Right atrium auricular region (tissue), 2 donors: ENCODE measurements at regions not wholly inside any gene's neighbourhood (a gene's known extent, or its start where the extent isn't known, plus 50 kb on each side); places are given as distances from the start of the nearest gene placed in this dataset.

Experiments used
- DNase-seq: peaks from one replicate; pipeline ENCODE4 v3.0.0-alpha.2; 2019; ENCODE audit warnings: low spot score
- H3K27ac ChIP-seq, 2 donors: fragments of 200-600 bp; sonication (generic); 1 replicate in 1 of 2; 2 replicates in 1 of 2; pipeline ENCODE4 v1.5.1; 2016 to 2019
- H3K27me3 ChIP-seq, 2 donors: fragments of 200-600 bp; sonication (generic); one replicate each; pipeline versions ENCODE4 v1.5.1 to v1.6.0; 2017 to 2019
- H3K36me3 ChIP-seq: fragments of 200-600 bp; sonication (generic); one replicate; pipeline ENCODE4 v1.5.1; 2016
- H3K4me1 ChIP-seq, 2 donors: fragments of 200-600 bp; sonication (generic); one replicate each; pipeline versions ENCODE4 v1.5.1 to v1.6.0; 2017 to 2019
- H3K4me3 ChIP-seq, 2 donors: fragments of 200-600 bp; sonication (generic); 1 replicate in 1 of 2; 2 replicates in 1 of 2; pipeline ENCODE4 v1.5.1; 2017 to 2019; ENCODE audit warnings: mild to moderate bottlenecking in 1 of 2, moderate library complexity in 1 of 2
- H3K9me3 ChIP-seq, 2 donors: fragments of 200-600 bp; sonication (generic); one replicate each; pipeline ENCODE4 v1.5.1; 2019
- CTCF ChIP-seq, 2 donors: fragments of 200-600 bp; sonication (generic); IDR thresholded peaks; one replicate each; pipeline ENCODE4 v1.5.1; 2019; ENCODE audit warnings: antibody characterized with exemption in 2 of 2

DNA sequence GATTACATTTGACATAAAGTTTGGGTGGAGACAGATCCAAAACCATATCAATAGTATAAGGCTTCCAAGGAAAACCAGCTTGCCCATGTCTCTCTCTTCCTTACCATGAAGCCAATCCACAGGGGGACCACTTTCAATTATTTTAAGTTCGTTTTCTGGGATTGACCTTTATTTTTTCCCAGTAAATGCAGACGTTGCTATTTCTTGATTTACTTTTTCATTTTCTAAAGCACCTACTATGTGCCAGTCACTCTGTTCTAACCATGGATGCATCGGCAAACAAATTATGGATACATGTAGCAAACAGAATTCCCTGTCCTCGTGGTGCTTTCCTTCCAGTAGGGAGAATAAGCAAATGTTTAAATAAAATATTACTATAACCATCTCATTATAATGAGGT lies 65.8 kb upstream of the KCNA1 start:
- no peaks in the 10 kb centered on the region for H3K9me3 ChIP-seq
- no peak for DNase-seq
- no peaks in the 10 kb centered on the region for H3K4me1 ChIP-seq
- H3K36me3 ChIP-seq = no peaks in the 10 kb centered on the region
- H3K27ac ChIP-seq = no peak overlapping the region
- no peaks in the 10 kb centered on the region for H3K27me3 ChIP-seq
- TF ChIP-seq CTCF (IDR thresholded peaks at IDR 0.05) = no peak
- H3K4me3 ChIP-seq = no peak overlapping the region

DNA sequence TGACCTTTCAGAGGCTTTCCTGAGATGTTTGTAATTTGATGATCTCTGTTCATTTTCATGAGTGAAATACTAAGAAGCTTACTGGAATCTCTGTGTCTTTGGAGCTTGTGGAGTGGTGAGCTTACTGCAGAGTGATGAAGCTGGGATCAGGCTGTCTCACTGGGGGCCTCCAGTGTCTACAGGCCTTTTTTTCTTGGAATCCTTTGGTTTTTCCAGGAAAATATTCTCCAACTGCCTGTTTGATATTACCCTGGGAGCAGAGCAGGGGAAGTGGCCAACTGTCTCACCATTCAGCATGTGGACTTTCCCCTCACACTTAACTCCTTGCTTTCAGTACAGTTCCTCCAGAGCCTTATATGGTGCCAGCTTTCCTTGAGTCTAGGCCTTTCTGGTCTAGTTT lies 62.0 kb upstream of the KCNA1 start:
- no peak for DNase-seq
- Histone ChIP-seq H3K4me3 (no peak overlapping the region), H3K27me3 (no peaks in the 10 kb centered on the region), H3K36me3 (no peaks in the 10 kb centered on the region), H3K27ac (no peak overlapping the region), H3K9me3 (no peaks in the 10 kb centered on the region), H3K4me1 (no peaks in the 10 kb centered on the region)
- TF ChIP-seq CTCF (IDR thresholded peaks at IDR 0.05) = no peak

DNA sequence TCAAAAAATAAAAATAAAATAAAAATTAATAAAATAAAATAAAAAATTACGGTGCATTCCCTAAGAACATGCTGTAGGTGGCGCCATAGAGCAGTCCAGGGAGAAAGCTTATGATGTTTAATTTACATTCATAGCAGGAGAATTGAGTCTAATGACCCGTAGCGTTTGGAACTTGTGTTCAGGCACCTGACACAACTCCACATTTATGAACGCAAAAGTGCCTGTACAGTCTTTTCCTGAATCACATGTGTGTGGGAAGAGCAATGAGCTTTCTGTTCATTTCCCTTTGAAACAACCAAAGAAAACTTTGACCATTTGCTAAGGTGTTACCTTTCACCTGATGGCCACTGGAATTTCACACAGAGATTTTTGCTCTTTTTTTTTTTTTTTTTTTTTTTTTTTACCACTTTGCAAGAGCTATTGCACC lies 60.6 kb upstream of the KCNA1 start:
- Histone ChIP-seq H3K27ac (no peak overlapping the region), H3K4me1 (no peaks in the 10 kb centered on the region), H3K36me3 (no peaks in the 10 kb centered on the region), H3K9me3 (no peaks in the 10 kb centered on the region), H3K4me3 (no peak overlapping the region), H3K27me3 (no peaks in the 10 kb centered on the region)
- TF ChIP-seq CTCF (IDR thresholded peaks at IDR 0.05) = peak; percentile 83 to 91
- no peak for DNase-seq

DNA sequence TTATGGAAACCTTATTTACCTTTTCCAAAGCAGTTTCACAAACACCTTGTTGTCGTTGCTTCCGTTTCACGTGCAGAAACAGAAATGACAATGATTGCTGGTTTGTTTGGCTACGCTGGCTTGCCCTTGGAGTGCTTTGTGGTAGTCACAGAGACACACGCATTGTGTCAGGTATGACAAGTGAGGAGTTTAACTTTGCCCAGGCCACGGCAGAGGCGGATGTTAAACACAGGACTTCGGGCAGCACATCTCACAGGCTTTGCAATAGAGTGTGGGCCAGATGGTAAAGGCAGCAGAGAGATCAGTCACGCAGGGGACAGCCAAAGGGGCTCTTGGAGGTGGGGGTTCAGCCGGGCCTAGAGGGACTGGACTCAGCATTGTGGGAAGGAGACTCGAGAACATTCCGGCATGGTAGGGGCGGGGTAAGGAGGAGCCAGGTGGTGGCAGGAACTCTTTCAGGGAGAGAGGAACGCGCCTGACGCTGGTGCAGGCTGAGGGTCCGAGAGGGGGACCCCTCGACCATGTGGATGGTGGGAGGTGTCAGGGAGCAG lies 59.8 kb upstream of the KCNA1 start:
- Histone ChIP-seq H3K27ac (no peak overlapping the region), H3K4me1 (no peaks in the 10 kb centered on the region), H3K36me3 (no peaks in the 10 kb centered on the region), H3K27me3 (no peaks in the 10 kb centered on the region), H3K4me3 (no peak overlapping the region), H3K9me3 (no peaks in the 10 kb centered on the region)
- TF ChIP-seq CTCF (IDR thresholded peaks at IDR 0.05) = no peak
- DNase-seq = no peak

DNA sequence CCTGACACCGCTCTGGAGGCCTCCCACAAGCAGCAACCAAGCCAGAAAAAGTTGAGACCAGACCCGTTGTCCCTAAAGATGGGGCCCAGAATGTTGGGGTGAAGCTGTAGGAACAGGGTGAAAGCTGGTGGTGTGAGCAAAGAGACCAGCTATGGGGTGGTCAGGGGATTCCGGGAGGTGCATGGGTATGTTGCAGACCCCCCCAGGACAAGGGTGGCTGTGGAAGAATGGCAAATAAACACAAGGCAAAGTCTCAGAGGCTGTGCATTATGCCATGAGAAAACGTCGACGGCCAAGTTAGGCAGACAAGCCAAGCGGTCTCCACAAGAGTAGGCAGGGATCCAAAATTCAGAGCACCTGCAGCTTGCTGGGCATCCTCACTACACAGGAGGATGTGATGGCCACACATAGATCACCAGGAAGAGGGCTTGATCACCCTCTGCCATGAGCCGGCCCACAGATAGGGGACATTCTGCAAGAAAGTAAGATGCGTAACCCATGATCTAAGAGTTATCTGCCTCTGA lies 58.8 kb upstream of the KCNA1 start:
- no peak for TF ChIP-seq CTCF (IDR thresholded peaks at IDR 0.05)
- Histone ChIP-seq H3K4me1 (peaks cover 0 to 4% of the 10 kb centered on the region in 2 donors), H3K27ac (no peak overlapping the region), H3K4me3 (no peak overlapping the region), H3K27me3 (no peaks in the 10 kb centered on the region), H3K36me3 (no peaks in the 10 kb centered on the region), H3K9me3 (no peaks in the 10 kb centered on the region)
- DNase-seq = no peak

- DNase-seq = no peak
- no peak for TF ChIP-seq CTCF (IDR thresholded peaks at IDR 0.05)
Observed at GRCh38 chr12:4852308-4852707, 57.4 kb upstream of the KCNA1 start.

More at GRCh38 chr12:4852308-4852707, 57.4 kb upstream of the KCNA1 start:
- H3K27ac ChIP-seq = no peak overlapping the region
- peaks cover 0 to 5% of the 10 kb centered on the region in 2 donors for H3K4me1 ChIP-seq
- H3K9me3 ChIP-seq = no peaks in the 10 kb centered on the region
- H3K36me3 ChIP-seq = no peaks in the 10 kb centered on the region
- no peaks in the 10 kb centered on the region for H3K27me3 ChIP-seq
- H3K4me3 ChIP-seq = no peak overlapping the region
